H1 (cell line): ENCODE measurements at regions not wholly inside any gene's neighbourhood (a gene's known extent, or its start where the extent isn't known, plus 50 kb on each side); places are given as distances from the start of the nearest gene placed in this dataset.

Experiments
- CTCF ChIA-PET: fragments of 300-600 bp; sonication (Branson Sonifier 250); formaldehyde crosslinking; loops from one replicate; lab custom pipeline; 2021; ENCODE audit not compliant: partially characterized antibody; lab: Charles Lee
- POLR2A ChIA-PET: fragments of 300-600 bp; sonication (Branson Sonifier 250); formaldehyde crosslinking; loops from one replicate; lab custom pipeline; 2021; ENCODE audit warnings: inconsistent platforms; ENCODE audit not compliant: partially characterized antibody; lab: Charles Lee
- DNase-seq, 2 experiments: peaks; one replicate each; pipeline versions ENCODE4 v3.0.0 to v3.0.0-alpha.2; 2010 to 2022; ENCODE audit warnings: low spot score in 2 of 2, low read depth in 1 of 2, mixed read lengths in 1 of 2
- FAIRE-seq: peaks from 2 replicates; lab custom pipeline; 2011; peaks lifted over from hg19 to GRCh38; lab: Jason Lieb, UNC
- H2AFZ ChIP-seq: 2 replicates; pipeline ENCODE4 v1.8.1; 2012; ENCODE audit warnings: low read length, inconsistent platforms
- H2AK5ac ChIP-seq: 2 replicates; pipeline ENCODE4 v1.6.1; 2013; ENCODE audit warnings: low read depth, low read length
- H2BK120ac ChIP-seq: replicated peaks from 2 replicates; pipeline ENCODE3; 2013; ENCODE audit warnings: low read depth, low read length, inconsistent platforms
- H2BK12ac ChIP-seq: 2 replicates; pipeline ENCODE4 v1.6.1; 2013; ENCODE audit warnings: low read depth, low read length
- H2BK15ac ChIP-seq: 2 replicates; pipeline ENCODE4 v1.6.1; 2013; ENCODE audit warnings: low read length
- H2BK20ac ChIP-seq: 2 replicates; pipeline ENCODE4 v1.6.1; 2013; ENCODE audit warnings: low read length
- H2BK5ac ChIP-seq: 2 replicates; pipeline ENCODE4 v1.6.1; 2013; ENCODE audit warnings: low read depth, low read length
- H3K14ac ChIP-seq: 2 replicates; pipeline ENCODE4 v1.6.1; 2013; ENCODE audit warnings: inconsistent platforms; ENCODE audit not compliant: insufficient read length
- H3K18ac ChIP-seq: 2 replicates; pipeline ENCODE4 v1.6.1; 2013; ENCODE audit warnings: low read length; ENCODE audit errors: extremely low read depth
- H3K23ac ChIP-seq: 2 replicates; pipeline ENCODE4 v1.6.1; 2013; ENCODE audit warnings: inconsistent platforms; ENCODE audit not compliant: insufficient read length
- H3K23me2 ChIP-seq: 2 replicates; pipeline ENCODE4 v1.6.1; 2013; ENCODE audit warnings: low read depth, low read length
- H3K27ac ChIP-seq: 2 replicates; pipeline ENCODE4 v1.6.1; 2011; ENCODE audit warnings: low read depth, low read length, inconsistent platforms
- H3K27me3 ChIP-seq, 4 experiments: replicated peaks in 1 of 4; 1 replicate in 1 of 4; 2 replicates in 3 of 4; pipeline versions ENCODE4 v1.6.1 to v1.8.1; 2011 to 2013; ENCODE audit warnings: low read length in 3 of 4, mild to moderate bottlenecking in 3 of 4, inconsistent platforms in 2 of 4, mixed read lengths in 2 of 4, moderate library complexity in 1 of 4; ENCODE audit not compliant: control insufficient read depth in 3 of 4, insufficient read depth in 3 of 4; ENCODE audit errors: extremely low read depth in 1 of 4
- H3K36me3 ChIP-seq, 4 experiments: 2 replicates each; pipeline versions ENCODE4 v1.6.1 to v1.8.1; 2011 to 2013; ENCODE audit warnings: mild to moderate bottlenecking in 4 of 4, low read length in 3 of 4, moderate library complexity in 2 of 4, control low read depth in 1 of 4, inconsistent platforms in 1 of 4; ENCODE audit not compliant: insufficient read depth in 4 of 4, control insufficient read depth in 2 of 4
- H3K4ac ChIP-seq: replicated peaks from 2 replicates; pipeline ENCODE3; 2013; ENCODE audit warnings: low read length, low read depth, mixed read lengths, inconsistent platforms; ENCODE audit not compliant: insufficient read length
- H3K4me1 ChIP-seq, 4 experiments: replicated peaks in 1 of 4; 1 replicate in 1 of 4; 2 replicates in 3 of 4; pipeline versions ENCODE4 v1.6.1 to v1.8.1; 2011 to 2013; ENCODE audit warnings: low read length in 3 of 4, inconsistent platforms in 2 of 4, mixed read lengths in 1 of 4; ENCODE audit not compliant: insufficient read depth in 4 of 4, control insufficient read depth in 3 of 4
- H3K4me2 ChIP-seq, 2 experiments: 2 replicates each; pipeline versions ENCODE4 v1.6.1 to v1.8.1; 2011 to 2013; ENCODE audit warnings: low read depth in 2 of 2, low read length in 2 of 2, control low read depth in 1 of 2, inconsistent platforms in 1 of 2, mild to moderate bottlenecking in 1 of 2; ENCODE audit not compliant: insufficient read depth in 1 of 2
- H3K4me3 ChIP-seq, 4 experiments: fragments of 200-600, 300-600 bp in 1 of 4; sonication (generic), shearing (Covaris generic), sonication (Bioruptor Twin) in 1 of 4; 2 replicates each; pipeline versions ENCODE4 v1.5.1 to v1.8.1; 2011 to 2016; ENCODE audit warnings: low read length in 4 of 4, low read depth in 3 of 4, control low read depth in 2 of 4, inconsistent platforms in 2 of 4, mild to moderate bottlenecking in 2 of 4, mixed read lengths in 1 of 4, moderate library complexity in 1 of 4; ENCODE audit not compliant: insufficient read depth in 2 of 4; ENCODE audit errors: extremely low read depth in 1 of 4
- H3K56ac ChIP-seq: replicated peaks from 2 replicates; pipeline ENCODE3; 2013; ENCODE audit warnings: low read depth, mild to moderate bottlenecking, mixed read lengths, low read length, inconsistent platforms; ENCODE audit not compliant: insufficient read length
- H3K79me1 ChIP-seq: 2 replicates; pipeline ENCODE4 v1.6.1; 2013; ENCODE audit warnings: low read depth, low read length, control low read depth
- H3K79me2 ChIP-seq, 2 experiments: 2 replicates each; pipeline versions ENCODE4 v1.6.1 to v1.8.1; 2012 to 2013; ENCODE audit warnings: low read length in 2 of 2, mild to moderate bottlenecking in 2 of 2, inconsistent platforms in 1 of 2; ENCODE audit not compliant: insufficient read depth in 2 of 2, control insufficient read depth in 1 of 2
- H3K9ac ChIP-seq, 4 experiments: replicated peaks in 1 of 4; 1 replicate in 1 of 4; 2 replicates in 3 of 4; pipeline versions ENCODE4 v1.6.1 to v1.8.1; 2011 to 2013; ENCODE audit warnings: low read depth in 3 of 4, low read length in 3 of 4, control low read depth in 2 of 4, mild to moderate bottlenecking in 2 of 4, moderate library complexity in 2 of 4, inconsistent platforms in 1 of 4; ENCODE audit errors: extremely low read depth in 1 of 4
- H3K9me3 ChIP-seq, 2 experiments: 2 replicates each; pipeline versions ENCODE4 v1.6.1 to v1.8.1; 2012 to 2013; ENCODE audit warnings: mild to moderate bottlenecking in 2 of 2, moderate library complexity in 2 of 2, control low read depth in 1 of 2, inconsistent platforms in 1 of 2, low read depth in 1 of 2, low read length in 1 of 2, mixed read lengths in 1 of 2; ENCODE audit not compliant: insufficient read depth in 2 of 2
- H4K20me1 ChIP-seq, 2 experiments: replicated peaks in 1 of 2; 2 replicates each; pipeline versions ENCODE3 to v1.8.1; 2011 to 2013; ENCODE audit warnings: inconsistent platforms in 2 of 2, low read length in 2 of 2, mild to moderate bottlenecking in 1 of 2; ENCODE audit not compliant: insufficient read depth in 2 of 2, control insufficient read depth in 1 of 2
- H4K5ac ChIP-seq: 2 replicates; pipeline ENCODE4 v1.6.1; 2013; ENCODE audit warnings: low read length, low read depth, mixed read lengths, inconsistent platforms; ENCODE audit not compliant: insufficient read length
- H4K8ac ChIP-seq: 2 replicates; pipeline ENCODE4 v1.8.0; 2013; ENCODE audit warnings: mild to moderate bottlenecking, moderate library complexity, low read length, inconsistent platforms; ENCODE audit not compliant: insufficient read depth; ENCODE audit errors: extremely low read depth
- H4K91ac ChIP-seq: replicated peaks from 2 replicates; pipeline ENCODE3; 2013; ENCODE audit warnings: low read length, mixed read lengths, inconsistent platforms; ENCODE audit not compliant: insufficient read length
- ATF2 ChIP-seq: IDR thresholded peaks from 2 replicates; pipeline ENCODE4 v1.6.1; 2012; ENCODE audit warnings: low read length, inconsistent platforms
- BACH1 ChIP-seq: IDR thresholded peaks from 2 replicates; pipeline ENCODE4 v1.6.1; 2012; ENCODE audit warnings: low read length, improper control_type of control experiment
- CBX8 ChIP-seq: fragments of 300-800, 300-1000 bp; sonication (generic); IDR thresholded peaks from 2 replicates; pipeline ENCODE4 v1.7.1; 2016; ENCODE audit warnings: low read depth, low read length, borderline replicate concordance
- CEBPB ChIP-seq: IDR thresholded peaks from 2 replicates; pipeline ENCODE4 v1.6.1; 2012; ENCODE audit warnings: low read depth, low read length
- CREB1 ChIP-seq: IDR thresholded peaks from 2 replicates; pipeline ENCODE4 v1.6.1; 2012; ENCODE audit warnings: inconsistent platforms
- EGR1 ChIP-seq: IDR thresholded peaks from 2 replicates; pipeline ENCODE4 v1.6.1; 2011; ENCODE audit warnings: low read depth, low read length, borderline replicate concordance
- HDAC2 ChIP-seq, 2 experiments: fragments of 300-600 bp in 1 of 2; sonication (generic) in 1 of 2; IDR thresholded peaks; 2 replicates each; pipeline ENCODE4 v1.6.1; 2011 to 2012; ENCODE audit warnings: low read depth in 2 of 2, low read length in 2 of 2, mild to moderate bottlenecking in 2 of 2, moderate library complexity in 2 of 2, borderline replicate concordance in 1 of 2, inconsistent platforms in 1 of 2
- HDAC6 ChIP-seq: IDR thresholded peaks from one replicate; pipeline ENCODE4 v1.7.1; 2012; ENCODE audit warnings: low read depth, mild to moderate bottlenecking, inconsistent platforms, low read length, moderate library complexity
- JUND ChIP-seq: IDR thresholded peaks from 2 replicates; pipeline ENCODE4 v1.6.1; 2011; ENCODE audit warnings: mild to moderate bottlenecking, improper control_type of control experiment, low read length
- KDM5A ChIP-seq: fragments of 200-600 bp; IDR thresholded peaks from 2 replicates; pipeline ENCODE4 v1.7.1; 2012; ENCODE audit warnings: mild to moderate bottlenecking, low read length, inconsistent platforms, mixed read lengths
- NANOG ChIP-seq: IDR thresholded peaks from 2 replicates; pipeline ENCODE4 v1.6.1; 2011; ENCODE audit warnings: low read length, low read depth, mild to moderate bottlenecking, inconsistent platforms; ENCODE audit not compliant: insufficient read depth, poor library complexity, severe bottlenecking
- RBBP5 ChIP-seq: IDR thresholded peaks from 2 replicates; pipeline ENCODE4 v1.7.1; 2012; ENCODE audit warnings: low read depth, mild to moderate bottlenecking, inconsistent platforms, low read length, moderate library complexity, borderline replicate concordance
- SIN3A ChIP-seq, 2 experiments: IDR thresholded peaks in 1 of 2; conservative IDR thresholded peaks in 1 of 2; 2 replicates each; pipeline ENCODE4 v1.6.1; 2011 to 2012; ENCODE audit warnings: low read length in 2 of 2, improper control_type of control experiment in 1 of 2, low read depth in 1 of 2, mild to moderate bottlenecking in 1 of 2
- TCF12 ChIP-seq: IDR thresholded peaks from 2 replicates; pipeline ENCODE4 v1.6.1; 2011; ENCODE audit warnings: low read depth, mild to moderate bottlenecking, low read length
- WGBS, 2 experiments: shearing (Covaris generic) in 1 of 2; methylation state at CpG; one replicate each; pipeline versions ENCODE4 v1.1.6 to v1.1.7; 2013 to 2015; ENCODE audit warnings: low lambda C conversion rate in 2 of 2, mixed read lengths in 2 of 2, inconsistent platforms in 1 of 2, low coverage in 1 of 2, missing lambda C conversion rate in 1 of 2; ENCODE audit not compliant: insufficient replicate concordance in 2 of 2, insufficient coverage in 1 of 2, insufficient read length in 1 of 2; ENCODE audit errors: extremely low coverage in 1 of 2, missing lambda C conversion rate in 1 of 2; 5-methylcytosine and 5-hydroxymethylcytosine counted together

DNA sequence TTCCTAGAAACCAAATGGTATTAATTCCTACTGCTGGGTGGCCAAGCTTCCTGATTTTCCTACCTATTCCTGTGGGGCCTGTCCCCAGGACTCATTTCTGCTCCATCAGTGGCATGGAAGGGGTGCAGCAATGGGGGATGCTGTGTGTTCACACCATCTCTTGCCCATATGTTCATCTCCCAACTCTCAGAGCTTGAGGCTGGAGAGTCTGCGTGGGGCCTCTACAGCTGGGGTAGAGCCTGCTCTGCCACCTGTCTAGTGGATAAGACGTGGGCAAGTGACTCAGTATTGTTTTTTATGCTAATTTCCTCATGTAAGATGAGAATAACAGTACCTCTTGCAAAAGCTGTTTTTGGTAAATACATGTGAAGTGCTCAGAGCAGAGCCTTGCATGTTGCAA lies 149.8 kb downstream of the ACTR3 start:
- no peak for FAIRE-seq
- TF ChIP-seq BACH1 (no peak), EGR1 (no peak), HDAC6 (no peak), CBX8 (no peak), HDAC2 (IDR thresholded peaks at IDR 0.05; ENCODE audit: borderline replicate concordance in 1 of 2, low read depth in 2 of 2, low read length in 2 of 2) (no peak), CEBPB (no peak), NANOG (no peak), CREB1 (no peak), ATF2 (no peak), JUND (no peak), SIN3A (conservative IDR thresholded peaks at IDR 0.05 in 1 of 2, IDR thresholded peaks at IDR 0.05 in 1 of 2; ENCODE audit: low read depth in 1 of 2, low read length in 2 of 2) (no peak), RBBP5 (no peak), TCF12 (no peak), KDM5A (no peak)

More for the DNA sequence above, 149.8 kb downstream of the ACTR3 start:
- H4K20me1 ChIP-seq = no peaks in the 10 kb centered on the region
- H4K5ac ChIP-seq = no peak overlapping the region
- H2AK5ac ChIP-seq = no peak overlapping the region
- no peak overlapping the region for H3K4me2 ChIP-seq
- H3K27ac ChIP-seq = no peak overlapping the region
- no peak overlapping the region for H3K23ac ChIP-seq
- no peak for DNase-seq
- H2BK5ac ChIP-seq = no peak overlapping the region
- no peak overlapping the region for H3K14ac ChIP-seq
- H4K91ac ChIP-seq = no peak overlapping the region
- POLR2A ChIA-PET = no interaction called here
- H3K4ac ChIP-seq = no peak overlapping the region
- no peaks in the 10 kb centered on the region for H3K79me1 ChIP-seq
- H2BK15ac ChIP-seq = no peak overlapping the region; the same call in 1 of the 2 replicates
- H3K79me2 ChIP-seq = no peaks in the 10 kb centered on the region
- H2BK12ac ChIP-seq = no peak overlapping the region
- no peaks in the 10 kb centered on the region for H3K23me2 ChIP-seq
- H2BK20ac ChIP-seq = no peak overlapping the region
- H3K4me3 ChIP-seq = no peak overlapping the region
- H2BK120ac ChIP-seq = no peak overlapping the region
- no peak overlapping the region for H4K8ac ChIP-seq
- H3K36me3 ChIP-seq = no peaks in the 10 kb centered on the region
- H3K27me3 ChIP-seq = no peaks in the 10 kb centered on the region
- CTCF ChIA-PET = interaction anchor here (1.1 to 2.5 kb wide), 4 partner anchors 8 to 512 kb away, joined by 3 to 9 read pairs (median 4); no protein-coding TSS in a partner anchor
- H3K4me1 ChIP-seq = no peaks in the 10 kb centered on the region
- WGBS, 2 experiments = 87% methylated on average over 2 of the region's 2 CpGs; no CpG with 5 or more reads in 1 of the 2 experiments
- H3K9me3 ChIP-seq = no peaks in the 10 kb centered on the region
- no peak overlapping the region for H3K18ac ChIP-seq
- H3K56ac ChIP-seq = no peak overlapping the region
- H3K9ac ChIP-seq = no peak overlapping the region
- no peak overlapping the region for H2AFZ ChIP-seq
